ENCODE measurements at regions not wholly inside any gene's neighbourhood (a gene's known extent, or its start where the extent isn't known, plus 50 kb on each side); places are given as distances from the start of the nearest gene placed in this dataset.

- no peak for DNase-seq (ENCODE audit: low read depth, low spot score)
- H3K36me3 Mint-ChIP-seq (ENCODE audit: low read depth), result peaks cover 8% of the 10 kb centered on the region
- H3K27me3 Mint-ChIP-seq (ENCODE audit: low read depth), result no peaks in the 10 kb centered on the region
- H3K9me3 Mint-ChIP-seq, result peaks cover 6% of the 10 kb centered on the region
- H3K4me1 Mint-ChIP-seq, result no peaks in the 10 kb centered on the region
- TF ChIP-seq, protein P1, sequence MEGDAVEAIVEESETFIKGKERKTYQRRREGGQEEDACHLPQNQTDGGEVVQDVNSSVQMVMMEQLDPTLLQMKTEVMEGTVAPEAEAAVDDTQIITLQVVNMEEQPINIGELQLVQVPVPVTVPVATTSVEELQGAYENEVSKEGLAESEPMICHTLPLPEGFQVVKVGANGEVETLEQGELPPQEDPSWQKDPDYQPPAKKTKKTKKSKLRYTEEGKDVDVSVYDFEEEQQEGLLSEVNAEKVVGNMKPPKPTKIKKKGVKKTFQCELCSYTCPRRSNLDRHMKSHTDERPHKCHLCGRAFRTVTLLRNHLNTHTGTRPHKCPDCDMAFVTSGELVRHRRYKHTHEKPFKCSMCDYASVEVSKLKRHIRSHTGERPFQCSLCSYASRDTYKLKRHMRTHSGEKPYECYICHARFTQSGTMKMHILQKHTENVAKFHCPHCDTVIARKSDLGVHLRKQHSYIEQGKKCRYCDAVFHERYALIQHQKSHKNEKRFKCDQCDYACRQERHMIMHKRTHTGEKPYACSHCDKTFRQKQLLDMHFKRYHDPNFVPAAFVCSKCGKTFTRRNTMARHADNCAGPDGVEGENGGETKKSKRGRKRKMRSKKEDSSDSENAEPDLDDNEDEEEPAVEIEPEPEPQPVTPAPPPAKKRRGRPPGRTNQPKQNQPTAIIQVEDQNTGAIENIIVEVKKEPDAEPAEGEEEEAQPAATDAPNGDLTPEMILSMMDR (conservative IDR thresholded peaks at IDR 0.05), result no peak
- H3K27ac Mint-ChIP-seq (ENCODE audit: unreplicated experiment), result no peak overlapping the region
- H3K4me3 Mint-ChIP-seq, result no peak overlapping the region
These were observed 184.4 kb upstream of the TOX3 start for GRCh38 chr16:52731219-52731875.

- no peaks in the 10 kb centered on the region for H3K27me3 Mint-ChIP-seq (ENCODE audit: low read depth)
- TF ChIP-seq, protein P1 (conservative IDR thresholded peaks at IDR 0.05), result no peak
- no peak overlapping the region for H3K4me3 Mint-ChIP-seq
- H3K4me1 Mint-ChIP-seq, result no peaks in the 10 kb centered on the region
- peaks cover 6% of the 10 kb centered on the region for H3K9me3 Mint-ChIP-seq
- peaks cover 8% of the 10 kb centered on the region for H3K36me3 Mint-ChIP-seq (ENCODE audit: low read depth)
- DNase-seq (ENCODE audit: low read depth, low spot score), result no peak
- no peak overlapping the region for H3K27ac Mint-ChIP-seq (ENCODE audit: unreplicated experiment)
These were observed 182.8 kb upstream of the TOX3 start for GRCh38 chr16:52729731-52730130.

GRCh38 chr16:52727849-52728248 lies 180.9 kb upstream of the TOX3 start:
- TF ChIP-seq, protein P1 (conservative IDR thresholded peaks at IDR 0.05), result no peak
- Mint-ChIP-seq H3K9me3 (peaks cover 6% of the 10 kb centered on the region), H3K36me3 (ENCODE audit: low read depth) (peaks cover 8% of the 10 kb centered on the region), H3K27me3 (ENCODE audit: low read depth) (no peaks in the 10 kb centered on the region), H3K4me1 (no peaks in the 10 kb centered on the region), H3K4me3 (no peak overlapping the region), H3K27ac (ENCODE audit: unreplicated experiment) (no peak overlapping the region)
- DNase-seq (ENCODE audit: low read depth, low spot score), result no peak

DNA sequence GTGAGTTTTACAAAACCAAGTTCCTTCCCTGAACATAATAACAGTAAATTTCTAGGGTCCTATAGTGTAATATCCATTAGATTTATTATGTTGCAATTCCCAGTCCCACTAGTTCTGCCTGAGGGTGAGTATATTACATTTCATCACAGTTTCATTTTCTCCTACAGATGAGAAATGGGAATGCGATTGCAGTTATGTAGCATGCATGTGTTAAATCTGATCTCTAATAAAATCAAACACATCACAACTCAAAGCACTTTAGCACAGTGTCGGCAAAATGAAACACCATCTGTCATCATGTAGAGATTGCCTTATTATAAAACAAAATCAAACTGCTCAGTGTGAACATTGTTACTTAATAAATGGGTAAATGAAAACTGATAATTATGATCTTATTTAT lies 180.5 kb upstream of the TOX3 start:
- no peaks in the 10 kb centered on the region for H3K4me1 Mint-ChIP-seq
- peaks cover 6% of the 10 kb centered on the region for H3K36me3 Mint-ChIP-seq (ENCODE audit: low read depth)
- H3K4me3 Mint-ChIP-seq, result no peak overlapping the region
- DNase-seq (ENCODE audit: low read depth, low spot score), result no peak
- no peaks in the 10 kb centered on the region for H3K27me3 Mint-ChIP-seq (ENCODE audit: low read depth)
- H3K9me3 Mint-ChIP-seq, result peaks cover 6% of the 10 kb centered on the region
- no peak overlapping the region for H3K27ac Mint-ChIP-seq (ENCODE audit: unreplicated experiment)
- TF ChIP-seq, protein P1 (conservative IDR thresholded peaks at IDR 0.05), result no peak

- Mint-ChIP-seq H3K36me3 (ENCODE audit: low read depth) (peaks cover 6% of the 10 kb centered on the region), H3K27me3 (ENCODE audit: low read depth) (no peaks in the 10 kb centered on the region), H3K9me3 (peaks cover 3% of the 10 kb centered on the region), H3K27ac (ENCODE audit: unreplicated experiment) (no peak overlapping the region), H3K4me3 (no peak overlapping the region), H3K4me1 (peaks cover 13% of the 10 kb centered on the region)
- no peak for DNase-seq (ENCODE audit: low read depth, low spot score)
- TF ChIP-seq, protein P1 (conservative IDR thresholded peaks at IDR 0.05), result no peak
These were observed 178.5 kb upstream of the TOX3 start for GRCh38 chr16:52725461-52725860.
